WTC11 (cell line): ENCODE measurements at regions not wholly inside any gene's neighbourhood (a gene's known extent, or its start where the extent isn't known, plus 50 kb on each side); places are given as distances from the start of the nearest gene placed in this dataset.

Experiments used
- ATAC-seq: fragments of 200-7000 bp; cut with Tn5 transposase; 2 replicates; pipeline ENCODE4 v1.10.0; 2021; ENCODE audit warnings: mild to moderate bottlenecking, moderate library complexity
- CTCF ChIA-PET: fragments of 300-600 bp; sonication (Branson Sonifier 250); formaldehyde crosslinking; loops from one replicate; lab custom pipeline; 2021; ENCODE audit warnings: antibody characterized with exemption; lab: Charles Lee
- POLR2A ChIA-PET: fragments of 350-600 bp; sonication (Branson Sonifier 250); formaldehyde crosslinking; loops from one replicate; lab custom pipeline; 2021; ENCODE audit warnings: antibody characterized with exemption; lab: Charles Lee
- DNase-seq: peaks from one replicate; pipeline ENCODE4 v3.0.0; 2021; ENCODE audit warnings: low spot score
- H3K27ac Mint-ChIP-seq: 2 replicates; pipeline ENCODE4 v1.8.0; 2021; ENCODE audit warnings: mixed read lengths
- H3K27me3 Mint-ChIP-seq: 2 replicates; pipeline ENCODE4 v1.8.0; 2021; ENCODE audit warnings: low read depth, mild to moderate bottlenecking, moderate library complexity, mixed read lengths
- H3K36me3 Mint-ChIP-seq: 2 replicates; pipeline ENCODE4 v1.8.0; 2021; ENCODE audit warnings: mixed read lengths
- H3K4me1 Mint-ChIP-seq: 2 replicates; pipeline ENCODE4 v1.8.0; 2022; ENCODE audit warnings: mixed read lengths
- H3K4me3 Mint-ChIP-seq: 2 replicates; pipeline ENCODE4 v1.8.0; 2021; ENCODE audit warnings: mild to moderate bottlenecking, moderate library complexity, mixed read lengths
- H3K9me3 Mint-ChIP-seq: 2 replicates; pipeline ENCODE4 v1.8.0; 2021; ENCODE audit warnings: mixed read lengths
- ATF3 ChIP-seq: sonication (generic); formaldehyde crosslinking; conservative IDR thresholded peaks from 2 replicates; pipeline ENCODE4 v1.8.1; 2022; ENCODE audit warnings: mild to moderate bottlenecking, missing genetic modification reagents
- CTCF ChIP-seq: fragments of 200-600 bp; IDR thresholded peaks from 2 replicates; pipeline ENCODE4 v1.8.0; 2022; ENCODE audit warnings: antibody characterized with exemption
- ESRRA ChIP-seq: sonication (generic); formaldehyde crosslinking; IDR thresholded peaks from 2 replicates; pipeline ENCODE4 v1.8.1; 2022; ENCODE audit warnings: mild to moderate bottlenecking, missing genetic modification reagents, borderline replicate concordance
- ETV6 ChIP-seq: sonication (generic); formaldehyde crosslinking; IDR thresholded peaks from 2 replicates; pipeline ENCODE4 v1.8.1; 2022; ENCODE audit warnings: mild to moderate bottlenecking, missing genetic modification reagents
- IRF1 ChIP-seq: sonication (generic); formaldehyde crosslinking; IDR thresholded peaks from 2 replicates; pipeline ENCODE4 v1.8.0; 2023; ENCODE audit warnings: missing genetic modification reagents
- MXD4 ChIP-seq: fragments of 250-450 bp; sonication (Bioruptor Pico); IDR thresholded peaks from 2 replicates; pipeline ENCODE4 v1.8.0; 2021; ENCODE audit warnings: mild to moderate bottlenecking, moderate library complexity, borderline replicate concordance
- RELA ChIP-seq: sonication (generic); formaldehyde crosslinking; IDR thresholded peaks from 2 replicates; pipeline ENCODE4 v1.8.1; 2022; ENCODE audit warnings: missing genetic modification reagents, mild to moderate bottlenecking, borderline replicate concordance
- SP1 ChIP-seq: sonication (generic); formaldehyde crosslinking; conservative IDR thresholded peaks from 2 replicates; pipeline ENCODE4 v1.8.1; 2022; ENCODE audit warnings: missing genetic modification reagents
- TCF7 ChIP-seq: sonication (generic); formaldehyde crosslinking; IDR thresholded peaks from 2 replicates; pipeline ENCODE4 v1.8.0; 2022; ENCODE audit warnings: mild to moderate bottlenecking, low read depth, missing genetic modification reagents, moderate library complexity
- TEAD1 ChIP-seq: sonication (generic); formaldehyde crosslinking; IDR thresholded peaks from 2 replicates; pipeline ENCODE4 v1.8.0; 2022; ENCODE audit warnings: mild to moderate bottlenecking, missing genetic modification reagents
- ZNF219 ChIP-seq: sonication (generic); formaldehyde crosslinking; IDR thresholded peaks from 2 replicates; pipeline ENCODE4 v1.8.0; 2023; ENCODE audit warnings: missing genetic modification reagents, mild to moderate bottlenecking, borderline replicate concordance
- ZNF281 ChIP-seq: sonication (generic); formaldehyde crosslinking; IDR thresholded peaks from 2 replicates; pipeline ENCODE4 v1.8.0; 2023; ENCODE audit warnings: mild to moderate bottlenecking, missing genetic modification reagents
- TF ChIP-seq, protein P1 (sequence below): fragments of 250-450 bp; sonication (Bioruptor Pico); IDR thresholded peaks from 2 replicates; pipeline ENCODE4 v1.9.0; 2021; ENCODE audit warnings: mild to moderate bottlenecking, borderline replicate concordance
- TF ChIP-seq, protein P2 (sequence below): sonication (generic); formaldehyde crosslinking; IDR thresholded peaks from 2 replicates; pipeline ENCODE4 v1.8.1; 2023; ENCODE audit warnings: mild to moderate bottlenecking, missing genetic modification reagents, borderline replicate concordance
- TF ChIP-seq, protein P3 (sequence below): sonication (generic); formaldehyde crosslinking; IDR thresholded peaks from 2 replicates; pipeline ENCODE4 v1.8.1; 2023; ENCODE audit warnings: mild to moderate bottlenecking, missing genetic modification reagents

GRCh38 chr5:152456815-152457443 lies 51.9 kb upstream of the NMUR2 start:
- DNase-seq = no peak
- Mint-ChIP-seq H3K4me3 (no peak overlapping the region), H3K27me3 (no peaks in the 10 kb centered on the region), H3K27ac (no peak overlapping the region), H3K4me1 (0 out of 2 replicates have a peak, but pooled peaks cover 2% of the 10 kb centered on the region), H3K36me3 (no peaks in the 10 kb centered on the region), H3K9me3 (no peaks in the 10 kb centered on the region)
- ChIA-PET POLR2A (no interaction called here), CTCF (no interaction called here)
- TF ChIP-seq IRF1 (CRISPR knock-in tag) (no peak), MXD4 (CRISPR knock-in tag) (no peak), CTCF (no peak), ATF3 (CRISPR knock-in tag) (no peak), TEAD1 (CRISPR knock-in tag) (no peak), TCF7 (CRISPR knock-in tag) (no peak), ETV6 (CRISPR knock-in tag) (no peak), ZNF281 (CRISPR knock-in tag) (no peak), SP1 (no peak), ZNF219 (CRISPR knock-in tag) (no peak), ESRRA (CRISPR knock-in tag) (no peak), RELA (CRISPR knock-in tag) (no peak)
- TF ChIP-seq, protein P1, sequence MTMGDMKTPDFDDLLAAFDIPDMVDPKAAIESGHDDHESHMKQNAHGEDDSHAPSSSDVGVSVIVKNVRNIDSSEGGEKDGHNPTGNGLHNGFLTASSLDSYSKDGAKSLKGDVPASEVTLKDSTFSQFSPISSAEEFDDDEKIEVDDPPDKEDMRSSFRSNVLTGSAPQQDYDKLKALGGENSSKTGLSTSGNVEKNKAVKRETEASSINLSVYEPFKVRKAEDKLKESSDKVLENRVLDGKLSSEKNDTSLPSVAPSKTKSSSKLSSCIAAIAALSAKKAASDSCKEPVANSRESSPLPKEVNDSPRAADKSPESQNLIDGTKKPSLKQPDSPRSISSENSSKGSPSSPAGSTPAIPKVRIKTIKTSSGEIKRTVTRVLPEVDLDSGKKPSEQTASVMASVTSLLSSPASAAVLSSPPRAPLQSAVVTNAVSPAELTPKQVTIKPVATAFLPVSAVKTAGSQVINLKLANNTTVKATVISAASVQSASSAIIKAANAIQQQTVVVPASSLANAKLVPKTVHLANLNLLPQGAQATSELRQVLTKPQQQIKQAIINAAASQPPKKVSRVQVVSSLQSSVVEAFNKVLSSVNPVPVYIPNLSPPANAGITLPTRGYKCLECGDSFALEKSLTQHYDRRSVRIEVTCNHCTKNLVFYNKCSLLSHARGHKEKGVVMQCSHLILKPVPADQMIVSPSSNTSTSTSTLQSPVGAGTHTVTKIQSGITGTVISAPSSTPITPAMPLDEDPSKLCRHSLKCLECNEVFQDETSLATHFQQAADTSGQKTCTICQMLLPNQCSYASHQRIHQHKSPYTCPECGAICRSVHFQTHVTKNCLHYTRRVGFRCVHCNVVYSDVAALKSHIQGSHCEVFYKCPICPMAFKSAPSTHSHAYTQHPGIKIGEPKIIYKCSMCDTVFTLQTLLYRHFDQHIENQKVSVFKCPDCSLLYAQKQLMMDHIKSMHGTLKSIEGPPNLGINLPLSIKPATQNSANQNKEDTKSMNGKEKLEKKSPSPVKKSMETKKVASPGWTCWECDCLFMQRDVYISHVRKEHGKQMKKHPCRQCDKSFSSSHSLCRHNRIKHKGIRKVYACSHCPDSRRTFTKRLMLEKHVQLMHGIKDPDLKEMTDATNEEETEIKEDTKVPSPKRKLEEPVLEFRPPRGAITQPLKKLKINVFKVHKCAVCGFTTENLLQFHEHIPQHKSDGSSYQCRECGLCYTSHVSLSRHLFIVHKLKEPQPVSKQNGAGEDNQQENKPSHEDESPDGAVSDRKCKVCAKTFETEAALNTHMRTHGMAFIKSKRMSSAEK = no peak
- TF ChIP-seq, protein P2, sequence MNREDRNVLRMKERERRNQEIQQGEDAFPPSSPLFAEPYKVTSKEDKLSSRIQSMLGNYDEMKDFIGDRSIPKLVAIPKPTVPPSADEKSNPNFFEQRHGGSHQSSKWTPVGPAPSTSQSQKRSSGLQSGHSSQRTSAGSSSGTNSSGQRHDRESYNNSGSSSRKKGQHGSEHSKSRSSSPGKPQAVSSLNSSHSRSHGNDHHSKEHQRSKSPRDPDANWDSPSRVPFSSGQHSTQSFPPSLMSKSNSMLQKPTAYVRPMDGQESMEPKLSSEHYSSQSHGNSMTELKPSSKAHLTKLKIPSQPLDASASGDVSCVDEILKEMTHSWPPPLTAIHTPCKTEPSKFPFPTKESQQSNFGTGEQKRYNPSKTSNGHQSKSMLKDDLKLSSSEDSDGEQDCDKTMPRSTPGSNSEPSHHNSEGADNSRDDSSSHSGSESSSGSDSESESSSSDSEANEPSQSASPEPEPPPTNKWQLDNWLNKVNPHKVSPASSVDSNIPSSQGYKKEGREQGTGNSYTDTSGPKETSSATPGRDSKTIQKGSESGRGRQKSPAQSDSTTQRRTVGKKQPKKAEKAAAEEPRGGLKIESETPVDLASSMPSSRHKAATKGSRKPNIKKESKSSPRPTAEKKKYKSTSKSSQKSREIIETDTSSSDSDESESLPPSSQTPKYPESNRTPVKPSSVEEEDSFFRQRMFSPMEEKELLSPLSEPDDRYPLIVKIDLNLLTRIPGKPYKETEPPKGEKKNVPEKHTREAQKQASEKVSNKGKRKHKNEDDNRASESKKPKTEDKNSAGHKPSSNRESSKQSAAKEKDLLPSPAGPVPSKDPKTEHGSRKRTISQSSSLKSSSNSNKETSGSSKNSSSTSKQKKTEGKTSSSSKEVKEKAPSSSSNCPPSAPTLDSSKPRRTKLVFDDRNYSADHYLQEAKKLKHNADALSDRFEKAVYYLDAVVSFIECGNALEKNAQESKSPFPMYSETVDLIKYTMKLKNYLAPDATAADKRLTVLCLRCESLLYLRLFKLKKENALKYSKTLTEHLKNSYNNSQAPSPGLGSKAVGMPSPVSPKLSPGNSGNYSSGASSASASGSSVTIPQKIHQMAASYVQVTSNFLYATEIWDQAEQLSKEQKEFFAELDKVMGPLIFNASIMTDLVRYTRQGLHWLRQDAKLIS (CRISPR knock-in tag) = no peak
- TF ChIP-seq, protein P3, sequence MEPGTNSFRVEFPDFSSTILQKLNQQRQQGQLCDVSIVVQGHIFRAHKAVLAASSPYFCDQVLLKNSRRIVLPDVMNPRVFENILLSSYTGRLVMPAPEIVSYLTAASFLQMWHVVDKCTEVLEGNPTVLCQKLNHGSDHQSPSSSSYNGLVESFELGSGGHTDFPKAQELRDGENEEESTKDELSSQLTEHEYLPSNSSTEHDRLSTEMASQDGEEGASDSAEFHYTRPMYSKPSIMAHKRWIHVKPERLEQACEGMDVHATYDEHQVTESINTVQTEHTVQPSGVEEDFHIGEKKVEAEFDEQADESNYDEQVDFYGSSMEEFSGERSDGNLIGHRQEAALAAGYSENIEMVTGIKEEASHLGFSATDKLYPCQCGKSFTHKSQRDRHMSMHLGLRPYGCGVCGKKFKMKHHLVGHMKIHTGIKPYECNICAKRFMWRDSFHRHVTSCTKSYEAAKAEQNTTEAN (CRISPR knock-in tag) = no peak
- no peak for ATAC-seq
